ENCODE measurements at regions not wholly inside any gene's neighbourhood (a gene's known extent, or its start where the extent isn't known, plus 50 kb on each side); places are given as distances from the start of the nearest gene placed in this dataset.

- TF ChIP-seq ZNF512B (CRISPR knock-in tag; IDR thresholded peaks at IDR 0.05; ENCODE audit: borderline replicate concordance) = no peak
- no peak for TF ChIP-seq KDM5B (CRISPR knock-in tag; IDR thresholded peaks at IDR 0.05; ENCODE audit: borderline replicate concordance)
- 0 out of 2 replicates have a peak, but pooled peaks have one; percentile 25 for TF ChIP-seq MYPOP (CRISPR knock-in tag; IDR thresholded peaks at IDR 0.05)
- TF ChIP-seq ZNF607 (CRISPR knock-in tag; IDR thresholded peaks at IDR 0.05; ENCODE audit: borderline replicate concordance) = peak; percentile 46; the same call in 1 of the 2 replicates
- TF ChIP-seq, protein P1, sequence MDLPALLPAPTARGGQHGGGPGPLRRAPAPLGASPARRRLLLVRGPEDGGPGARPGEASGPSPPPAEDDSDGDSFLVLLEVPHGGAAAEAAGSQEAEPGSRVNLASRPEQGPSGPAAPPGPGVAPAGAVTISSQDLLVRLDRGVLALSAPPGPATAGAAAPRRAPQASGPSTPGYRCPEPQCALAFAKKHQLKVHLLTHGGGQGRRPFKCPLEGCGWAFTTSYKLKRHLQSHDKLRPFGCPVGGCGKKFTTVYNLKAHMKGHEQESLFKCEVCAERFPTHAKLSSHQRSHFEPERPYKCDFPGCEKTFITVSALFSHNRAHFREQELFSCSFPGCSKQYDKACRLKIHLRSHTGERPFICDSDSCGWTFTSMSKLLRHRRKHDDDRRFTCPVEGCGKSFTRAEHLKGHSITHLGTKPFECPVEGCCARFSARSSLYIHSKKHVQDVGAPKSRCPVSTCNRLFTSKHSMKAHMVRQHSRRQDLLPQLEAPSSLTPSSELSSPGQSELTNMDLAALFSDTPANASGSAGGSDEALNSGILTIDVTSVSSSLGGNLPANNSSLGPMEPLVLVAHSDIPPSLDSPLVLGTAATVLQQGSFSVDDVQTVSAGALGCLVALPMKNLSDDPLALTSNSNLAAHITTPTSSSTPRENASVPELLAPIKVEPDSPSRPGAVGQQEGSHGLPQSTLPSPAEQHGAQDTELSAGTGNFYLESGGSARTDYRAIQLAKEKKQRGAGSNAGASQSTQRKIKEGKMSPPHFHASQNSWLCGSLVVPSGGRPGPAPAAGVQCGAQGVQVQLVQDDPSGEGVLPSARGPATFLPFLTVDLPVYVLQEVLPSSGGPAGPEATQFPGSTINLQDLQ (CRISPR knock-in tag; IDR thresholded peaks at IDR 0.05) = no peak
- TF ChIP-seq ZNF768 (CRISPR knock-in tag; IDR thresholded peaks at IDR 0.05) = no peak
- TF ChIP-seq, protein P2, sequence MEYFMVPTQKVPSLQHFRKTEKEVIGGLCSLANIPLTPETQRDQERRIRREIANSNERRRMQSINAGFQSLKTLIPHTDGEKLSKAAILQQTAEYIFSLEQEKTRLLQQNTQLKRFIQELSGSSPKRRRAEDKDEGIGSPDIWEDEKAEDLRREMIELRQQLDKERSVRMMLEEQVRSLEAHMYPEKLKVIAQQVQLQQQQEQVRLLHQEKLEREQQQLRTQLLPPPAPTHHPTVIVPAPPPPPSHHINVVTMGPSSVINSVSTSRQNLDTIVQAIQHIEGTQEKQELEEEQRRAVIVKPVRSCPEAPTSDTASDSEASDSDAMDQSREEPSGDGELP (IDR thresholded peaks at IDR 0.05; ENCODE audit: borderline replicate concordance, low read depth) = peak; percentile 73; the same call in 1 of the 2 replicates
- no peak; the same call in 1 of the 2 replicates for TF ChIP-seq ATF7 (IDR thresholded peaks at IDR 0.05)
- TF ChIP-seq ATF7 (CRISPR knock-in tag; IDR thresholded peaks at IDR 0.05) = no peak
- TF ChIP-seq GFI1 (CRISPR knock-in tag; IDR thresholded peaks at IDR 0.05; ENCODE audit: borderline replicate concordance) = 0 out of 2 replicates have a peak, but pooled peaks have one; percentile 13
- TF ChIP-seq FOSL2 (CRISPR knock-in tag; IDR thresholded peaks at IDR 0.05) = peak; percentile 70
- TF ChIP-seq SOX13 (IDR thresholded peaks at IDR 0.05) = peak; percentile 54; the same call in 1 of the 2 replicates
- TF ChIP-seq SOX13 (CRISPR knock-in tag; conservative IDR thresholded peaks at IDR 0.05 in 1 of 2, IDR thresholded peaks at IDR 0.05 in 1 of 2) = peak in 1 of 2 experiments; percentile 77; a peak in 1 of 4 replicates
- no peak for TF ChIP-seq SYNCRIP (IDR thresholded peaks at IDR 0.05; ENCODE audit: insufficient read depth, low read depth, low read length)
- no peak for TF ChIP-seq ZNF512 (CRISPR knock-in tag; IDR thresholded peaks at IDR 0.05)
- TF ChIP-seq JARID2 (CRISPR knock-in tag; IDR thresholded peaks at IDR 0.05; ENCODE audit: insufficient replicate concordance) = no peak
- peak; percentile 73; the same call in 1 of the 2 replicates for TF ChIP-seq HOXA3 (CRISPR knock-in tag; IDR thresholded peaks at IDR 0.05)
- no peak for TF ChIP-seq ZNF883 (CRISPR knock-in tag; IDR thresholded peaks at IDR 0.05; ENCODE audit: not compliant biosample characterization)
- peak; percentile 44; the same call in 1 of the 2 replicates for TF ChIP-seq RXRB (CRISPR knock-in tag; IDR thresholded peaks at IDR 0.05; ENCODE audit: borderline replicate concordance)
- peak; percentile 46; the same call in 1 of the 2 replicates for TF ChIP-seq ZMYM4 (CRISPR knock-in tag; IDR thresholded peaks at IDR 0.05)
These were observed 360.5 kb downstream of the BUD13 start (continued) for GRCh38 chr11:116412118-116412889.

All from HepG2 (cell line).